A549 (cell line): ENCODE measurements at regions not wholly inside any gene's neighbourhood (a gene's known extent, or its start where the extent isn't known, plus 50 kb on each side); places are given as distances from the start of the nearest gene placed in this dataset.

Source experiments
- ATAC-seq, 2 experiments: fragments of 200-7000 bp in 1 of 2; fragments of >200 bp in 1 of 2; cut with Nextera tagmentation in 1 of 2; cut with Tn5 transposase in 1 of 2; 3 replicates each; pipeline versions ENCODE4 v1.8.0 to v1.9.1; 2018 to 2020; ENCODE audit warnings: mild to moderate bottlenecking in 1 of 2, moderate library complexity in 1 of 2
- CTCF ChIA-PET: fragments of 300-600 bp; sonication (Branson Sonifier 250); formaldehyde crosslinking; extraction: SDS; loops from one replicate; lab custom pipeline; 2021; ENCODE audit warnings: antibody characterized with exemption, inconsistent platforms; lab: Yijun Ruan, JAX
- POLR2A ChIA-PET: fragments of 350-600 bp; formaldehyde crosslinking; extraction: SDS; loops from one replicate; lab custom pipeline; 2021; ENCODE audit warnings: antibody characterized with exemption, inconsistent platforms; lab: Yijun Ruan, JAX
- DNase-seq, 2 experiments: peaks; one replicate each; pipeline versions ENCODE4 v3.0.0 to v3.0.0-alpha.2; 2011 to 2016; ENCODE audit warnings: low read depth in 1 of 2, low spot score in 1 of 2
- FAIRE-seq: peaks from 2 replicates; lab custom pipeline; 2011; peaks lifted over from hg19 to GRCh38; lab: Jason Lieb, UNC
- H3K27ac ChIP-seq, 2 experiments: fragments of >200 bp; sonication (Bioruptor Twin); formaldehyde crosslinking; 3 replicates each; pipeline ENCODE4 v1.5.1; 2016 to 2017
- H3K4me1 ChIP-seq: fragments of >200 bp; sonication (Bioruptor Twin); formaldehyde crosslinking; 3 replicates; pipeline ENCODE4 v1.6.1; 2016
- H3K4me2 ChIP-seq: fragments of >200 bp; sonication (Bioruptor Twin); formaldehyde crosslinking; 3 replicates; pipeline ENCODE4 v1.6.1; 2016
- H3K4me3 ChIP-seq: fragments of >200 bp; sonication (Bioruptor Twin); formaldehyde crosslinking; 3 replicates; pipeline ENCODE4 v1.5.1; 2016
- H3K9me3 ChIP-seq: fragments of >200 bp; sonication (Bioruptor Twin); formaldehyde crosslinking; 3 replicates; pipeline ENCODE4 v1.6.1; 2016
- ESRRA ChIP-seq: fragments of 150-350 bp; IDR thresholded peaks from 2 replicates; pipeline ENCODE4 v1.6.1; 2014; ENCODE audit warnings: mild to moderate bottlenecking, low read length, borderline replicate concordance
- FOSB ChIP-seq: fragments of 250-450 bp; sonication (Bioruptor Pico); IDR thresholded peaks from 2 replicates; pipeline ENCODE4 v1.5.0; 2020; ENCODE audit warnings: mild to moderate bottlenecking, moderate library complexity
- GATA3 ChIP-seq: IDR thresholded peaks from 2 replicates; pipeline ENCODE4 v1.6.1; 2012; ENCODE audit warnings: borderline replicate concordance
- HDAC2 ChIP-seq: fragments of 200-600 bp; sonication (generic); IDR thresholded peaks from 2 replicates; pipeline ENCODE4 v1.6.1; 2016
- JUN ChIP-seq, 2 experiments: fragments of >200 bp; sonication (Bioruptor Twin); formaldehyde crosslinking; IDR thresholded peaks; 2 replicates in 1 of 2; 3 replicates in 1 of 2; pipeline ENCODE4 v1.6.1; 2016 to 2017
- JUNB ChIP-seq: fragments of >200 bp; sonication (Bioruptor Twin); formaldehyde crosslinking; IDR thresholded peaks from 2 replicates; pipeline ENCODE4 v1.6.1; 2016
- MAFK ChIP-seq: fragments of 450-650 bp; IDR thresholded peaks from 2 replicates; pipeline ENCODE4 v1.6.1; 2014; ENCODE audit not compliant: partially characterized antibody
- MAZ ChIP-seq: fragments of 150-350 bp; IDR thresholded peaks from 2 replicates; pipeline ENCODE4 v1.6.1; 2014; ENCODE audit warnings: antibody characterized with exemption, low read depth, low read length, borderline replicate concordance
- RCOR1 ChIP-seq: fragments of 150-350 bp; IDR thresholded peaks from 2 replicates; pipeline ENCODE4 v1.6.1; 2014; ENCODE audit warnings: antibody characterized with exemption, low read length, low read depth
- RFX5 ChIP-seq: fragments of 450-650 bp; IDR thresholded peaks from 2 replicates; pipeline ENCODE4 v1.7.1; 2014; ENCODE audit warnings: antibody characterized with exemption, mild to moderate bottlenecking, moderate library complexity
- RNF2 ChIP-seq: fragments of 200-600 bp; sonication (generic); IDR thresholded peaks from 2 replicates; pipeline ENCODE4 v1.6.1; 2016; ENCODE audit warnings: low read depth, mild to moderate bottlenecking, antibody characterized with exemption, moderate library complexity, borderline replicate concordance
- ZFP36 ChIP-seq: fragments of 450-650 bp; IDR thresholded peaks from 2 replicates; pipeline ENCODE4 v1.6.1; 2014; ENCODE audit warnings: borderline replicate concordance; ENCODE audit not compliant: partially characterized antibody
- WGBS: methylation state at CpG from one replicate; pipeline ENCODE4 v1.1.6; 2017; ENCODE audit errors: missing lambda C conversion rate; 5-methylcytosine and 5-hydroxymethylcytosine counted together
- TF ChIP-seq, protein P1 (sequence below): fragments of 150-350 bp; IDR thresholded peaks from 2 replicates; pipeline ENCODE4 v1.6.1; 2014; ENCODE audit warnings: low read depth, mild to moderate bottlenecking, low read length
- TF ChIP-seq, protein P2 (sequence below): IDR thresholded peaks from 2 replicates; pipeline ENCODE4 v1.6.1; 2012; ENCODE audit warnings: low read depth, borderline replicate concordance
- TF ChIP-seq, protein P3 (sequence below): fragments of 200-600 bp; sonication (generic); IDR thresholded peaks from 2 replicates; pipeline ENCODE4 v1.6.1; 2016; ENCODE audit warnings: antibody characterized with exemption, mild to moderate bottlenecking, moderate library complexity
- TF ChIP-seq, protein P4 (sequence below): fragments of 250-450 bp; sonication (Bioruptor Pico); IDR thresholded peaks from 2 replicates; pipeline ENCODE4 v1.5.0; 2021; ENCODE audit warnings: mild to moderate bottlenecking, moderate library complexity, borderline replicate concordance

DNA sequence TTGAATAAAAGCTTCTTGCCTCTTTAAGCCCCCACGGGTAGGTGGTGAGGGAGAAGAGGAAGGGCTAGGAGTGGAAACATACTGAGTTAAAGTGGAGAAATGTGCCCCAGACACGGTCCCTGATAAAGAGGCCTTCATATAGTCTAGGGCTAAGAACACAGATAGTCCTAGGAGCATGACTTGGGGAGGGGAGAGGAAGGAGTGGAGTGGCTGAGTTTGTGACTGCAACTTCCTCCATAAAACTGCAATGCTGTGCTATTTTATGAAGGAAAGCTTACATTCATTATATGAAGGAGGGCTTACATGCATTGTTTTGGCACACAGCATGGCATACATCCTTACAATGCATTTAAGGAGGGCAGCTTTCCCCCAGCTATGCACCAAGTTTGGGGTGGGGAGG lies 1129.4 kb upstream of the LRRTM3 start:
- POLR2A ChIA-PET, result no interaction called here
- ATAC-seq (0 out of 6 replicates have a peak, but pooled peaks of 1 of the 2 experiments have one; percentile 24), DNase-seq (no peak), FAIRE-seq (no peak)
- Histone ChIP-seq H3K4me3 (no peak overlapping the region), H3K4me1 (0 out of 3 replicates have a peak, but pooled peaks cover 4% of the 10 kb centered on the region), H3K4me2 (no peak overlapping the region), H3K27ac (no peak overlapping the region), H3K9me3 (no peaks in the 10 kb centered on the region)
- 59% methylated on average over 2 of the region's 2 CpGs for WGBS
- CTCF ChIA-PET, result interaction anchor here (0.5 kb wide), 1 partner anchor 86 kb away, joined by 4 read pairs; no protein-coding TSS in a partner anchor
- no peak for TF ChIP-seq MAZ
- TF ChIP-seq, protein P1, sequence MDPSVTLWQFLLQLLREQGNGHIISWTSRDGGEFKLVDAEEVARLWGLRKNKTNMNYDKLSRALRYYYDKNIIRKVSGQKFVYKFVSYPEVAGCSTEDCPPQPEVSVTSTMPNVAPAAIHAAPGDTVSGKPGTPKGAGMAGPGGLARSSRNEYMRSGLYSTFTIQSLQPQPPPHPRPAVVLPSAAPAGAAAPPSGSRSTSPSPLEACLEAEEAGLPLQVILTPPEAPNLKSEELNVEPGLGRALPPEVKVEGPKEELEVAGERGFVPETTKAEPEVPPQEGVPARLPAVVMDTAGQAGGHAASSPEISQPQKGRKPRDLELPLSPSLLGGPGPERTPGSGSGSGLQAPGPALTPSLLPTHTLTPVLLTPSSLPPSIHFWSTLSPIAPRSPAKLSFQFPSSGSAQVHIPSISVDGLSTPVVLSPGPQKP, result no peak
- no peak for TF ChIP-seq HDAC2
- no peak for TF ChIP-seq ESRRA
- no peak for TF ChIP-seq RNF2
- TF ChIP-seq, protein P2, sequence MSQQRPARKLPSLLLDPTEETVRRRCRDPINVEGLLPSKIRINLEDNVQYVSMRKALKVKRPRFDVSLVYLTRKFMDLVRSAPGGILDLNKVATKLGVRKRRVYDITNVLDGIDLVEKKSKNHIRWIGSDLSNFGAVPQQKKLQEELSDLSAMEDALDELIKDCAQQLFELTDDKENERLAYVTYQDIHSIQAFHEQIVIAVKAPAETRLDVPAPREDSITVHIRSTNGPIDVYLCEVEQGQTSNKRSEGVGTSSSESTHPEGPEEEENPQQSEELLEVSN, result no peak
- no peak for TF ChIP-seq JUN (IDR thresholded peaks at IDR 0.05)
- no peak for TF ChIP-seq FOSB
- no peak for TF ChIP-seq GATA3
- TF ChIP-seq, protein P3, sequence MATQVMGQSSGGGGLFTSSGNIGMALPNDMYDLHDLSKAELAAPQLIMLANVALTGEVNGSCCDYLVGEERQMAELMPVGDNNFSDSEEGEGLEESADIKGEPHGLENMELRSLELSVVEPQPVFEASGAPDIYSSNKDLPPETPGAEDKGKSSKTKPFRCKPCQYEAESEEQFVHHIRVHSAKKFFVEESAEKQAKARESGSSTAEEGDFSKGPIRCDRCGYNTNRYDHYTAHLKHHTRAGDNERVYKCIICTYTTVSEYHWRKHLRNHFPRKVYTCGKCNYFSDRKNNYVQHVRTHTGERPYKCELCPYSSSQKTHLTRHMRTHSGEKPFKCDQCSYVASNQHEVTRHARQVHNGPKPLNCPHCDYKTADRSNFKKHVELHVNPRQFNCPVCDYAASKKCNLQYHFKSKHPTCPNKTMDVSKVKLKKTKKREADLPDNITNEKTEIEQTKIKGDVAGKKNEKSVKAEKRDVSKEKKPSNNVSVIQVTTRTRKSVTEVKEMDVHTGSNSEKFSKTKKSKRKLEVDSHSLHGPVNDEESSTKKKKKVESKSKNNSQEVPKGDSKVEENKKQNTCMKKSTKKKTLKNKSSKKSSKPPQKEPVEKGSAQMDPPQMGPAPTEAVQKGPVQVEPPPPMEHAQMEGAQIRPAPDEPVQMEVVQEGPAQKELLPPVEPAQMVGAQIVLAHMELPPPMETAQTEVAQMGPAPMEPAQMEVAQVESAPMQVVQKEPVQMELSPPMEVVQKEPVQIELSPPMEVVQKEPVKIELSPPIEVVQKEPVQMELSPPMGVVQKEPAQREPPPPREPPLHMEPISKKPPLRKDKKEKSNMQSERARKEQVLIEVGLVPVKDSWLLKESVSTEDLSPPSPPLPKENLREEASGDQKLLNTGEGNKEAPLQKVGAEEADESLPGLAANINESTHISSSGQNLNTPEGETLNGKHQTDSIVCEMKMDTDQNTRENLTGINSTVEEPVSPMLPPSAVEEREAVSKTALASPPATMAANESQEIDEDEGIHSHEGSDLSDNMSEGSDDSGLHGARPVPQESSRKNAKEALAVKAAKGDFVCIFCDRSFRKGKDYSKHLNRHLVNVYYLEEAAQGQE, result no peak
- no peak for TF ChIP-seq ZFP36
- TF ChIP-seq RFX5, result no peak
- TF ChIP-seq RCOR1, result no peak
- TF ChIP-seq MAFK, result no peak
- TF ChIP-seq, protein P4, sequence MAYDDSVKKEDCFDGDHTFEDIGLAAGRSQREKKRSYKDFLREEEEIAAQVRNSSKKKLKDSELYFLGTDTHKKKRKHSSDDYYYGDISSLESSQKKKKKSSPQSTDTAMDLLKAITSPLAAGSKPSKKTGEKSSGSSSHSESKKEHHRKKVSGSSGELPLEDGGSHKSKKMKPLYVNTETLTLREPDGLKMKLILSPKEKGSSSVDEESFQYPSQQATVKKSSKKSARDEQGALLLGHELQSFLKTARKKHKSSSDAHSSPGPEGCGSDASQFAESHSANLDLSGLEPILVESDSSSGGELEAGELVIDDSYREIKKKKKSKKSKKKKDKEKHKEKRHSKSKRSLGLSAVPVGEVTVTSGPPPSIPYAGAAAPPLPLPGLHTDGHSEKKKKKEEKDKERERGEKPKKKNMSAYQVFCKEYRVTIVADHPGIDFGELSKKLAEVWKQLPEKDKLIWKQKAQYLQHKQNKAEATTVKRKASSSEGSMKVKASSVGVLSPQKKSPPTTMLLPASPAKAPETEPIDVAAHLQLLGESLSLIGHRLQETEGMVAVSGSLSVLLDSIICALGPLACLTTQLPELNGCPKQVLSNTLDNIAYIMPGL, result no peak
- TF ChIP-seq JUNB, result no peak

DNA sequence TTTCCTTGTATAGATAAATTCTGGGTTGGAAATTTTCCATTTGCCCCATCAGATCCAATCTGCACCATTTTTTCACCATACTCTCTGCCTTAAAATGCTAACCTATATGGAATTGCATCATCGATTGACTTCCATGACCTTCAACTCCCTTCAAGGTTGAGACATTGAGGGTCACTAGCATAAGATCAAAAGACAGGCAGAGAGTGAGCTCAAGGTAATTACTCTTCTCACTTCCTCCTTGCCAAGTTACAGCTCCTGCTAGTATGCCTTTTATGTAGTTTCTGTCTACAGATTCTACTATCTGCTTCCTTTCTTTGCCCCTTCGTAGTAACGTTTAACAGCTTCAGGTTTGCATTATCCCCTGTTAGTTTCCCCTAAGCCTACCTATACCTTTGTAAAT lies 1127.7 kb upstream of the LRRTM3 start:
- TF ChIP-seq, protein P3, result no peak
- no peaks in the 10 kb centered on the region for H3K9me3 ChIP-seq
- 0 out of 3 replicates have a peak, but pooled peaks cover 4% of the 10 kb centered on the region for H3K4me1 ChIP-seq
- ATAC-seq, result no peak
- 56% methylated on average over 3 of the region's 3 CpGs for WGBS
- no peak overlapping the region for H3K27ac ChIP-seq
- CTCF ChIA-PET, result no interaction called here
- no peak overlapping the region for H3K4me3 ChIP-seq
- no peak overlapping the region for H3K4me2 ChIP-seq
- FAIRE-seq, result no peak
- POLR2A ChIA-PET, result no interaction called here
- no peak for DNase-seq
